MCF 10A (cell line): ENCODE measurements at regions not wholly inside any gene's neighbourhood (a gene's known extent, or its start where the extent isn't known, plus 50 kb on each side); places are given as distances from the start of the nearest gene placed in this dataset.

Experiments used
- BruUV-seq: library from RNA; stranded (reverse); fragments of 400-500 nt; replicated peaks from 2 replicates; lab custom pipeline; 2021; lab: Mats Ljungman, UMichigan
- CTCF ChIA-PET: fragments of 300-600 bp; sonication (Branson Sonifier 250); formaldehyde crosslinking; extraction: SDS; loops from one replicate; lab custom pipeline; 2021; ENCODE audit warnings: antibody characterized with exemption, inconsistent platforms; lab: Yijun Ruan, JAX
- POLR2A ChIA-PET: fragments of 300-600, 350-650 bp; sonication (Branson Sonifier 250); formaldehyde crosslinking; extraction: SDS; loops from one replicate; lab custom pipeline; 2020; ENCODE audit warnings: antibody characterized with exemption, inconsistent platforms; lab: Yijun Ruan, JAX
- DNase-seq: peaks from one replicate; pipeline ENCODE4 v3.0.0-alpha.2; 2018; ENCODE audit not compliant: unreplicated experiment
- H3K27ac Mint-ChIP-seq: one replicate; pipeline ENCODE4 v1.8.0; 2022; ENCODE audit warnings: mild to moderate bottlenecking, low read depth, mixed read lengths; ENCODE audit not compliant: unreplicated experiment
- H3K27me3 Mint-ChIP-seq: one replicate; pipeline ENCODE4 v1.8.0; 2022; ENCODE audit warnings: mixed read lengths; ENCODE audit not compliant: insufficient read depth, unreplicated experiment
- H3K36me3 Mint-ChIP-seq: one replicate; pipeline ENCODE4 v1.8.0; 2022; ENCODE audit warnings: mild to moderate bottlenecking, moderate library complexity, mixed read lengths; ENCODE audit not compliant: insufficient read depth, unreplicated experiment
- H3K4me1 Mint-ChIP-seq: one replicate; pipeline ENCODE4 v1.8.0; 2022; ENCODE audit warnings: mixed read lengths; ENCODE audit not compliant: insufficient read depth, unreplicated experiment
- H3K4me3 Mint-ChIP-seq: one replicate; pipeline ENCODE4 v1.8.0; 2022; ENCODE audit warnings: mild to moderate bottlenecking, moderate library complexity, mixed read lengths; ENCODE audit not compliant: unreplicated experiment
- H3K9me3 Mint-ChIP-seq: one replicate; pipeline ENCODE4 v1.8.0; 2022; ENCODE audit warnings: mixed read lengths; ENCODE audit not compliant: unreplicated experiment
- CTCF ChIP-seq: fragments of 200-600 bp; IDR thresholded peaks from one replicate; pipeline ENCODE4 v1.8.0; 2022; ENCODE audit warnings: antibody characterized with exemption, mild to moderate bottlenecking; ENCODE audit not compliant: unreplicated experiment
- intact Hi-C: fragments of 100-400 bp; cut with micrococcal nuclease; formaldehyde crosslinking; loops from 2 replicates; pipeline ENCODE4 v1.14.1; 2022

DNA sequence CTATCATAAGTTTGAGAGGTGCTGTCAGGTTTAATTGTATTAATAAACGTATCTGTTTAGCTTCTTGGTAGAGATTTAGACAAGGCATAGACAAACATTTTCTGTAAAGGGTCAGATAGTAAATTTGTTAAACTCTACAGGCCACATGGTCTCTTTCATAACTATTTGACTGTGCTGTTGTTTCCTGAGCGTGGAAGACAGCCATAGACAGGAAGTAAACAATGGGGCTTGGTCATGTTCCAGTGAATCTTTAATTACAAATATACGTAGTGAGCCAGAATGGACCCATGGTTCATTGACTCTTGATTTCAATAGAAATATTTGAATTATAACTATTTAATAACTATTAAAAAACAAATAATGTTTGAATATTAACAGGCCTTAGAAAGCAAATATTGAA lies 451.1 kb downstream of the SH2D4B start:
- Mint-ChIP-seq H3K27me3 (peaks cover 94% of the 10 kb centered on the region), H3K4me1 (no peaks in the 10 kb centered on the region), H3K4me3 (no peak overlapping the region), H3K9me3 (peaks cover 8% of the 10 kb centered on the region), H3K36me3 (peaks cover 7% of the 10 kb centered on the region), H3K27ac (no peak overlapping the region)
- BruUV-seq = no TSS peak
- intact Hi-C loops = no loop called here
- ChIA-PET POLR2A (interaction anchor here (0.7 kb wide), 1 partner anchor 511 kb away, joined by 4 read pairs; no protein-coding TSS in a partner anchor), CTCF (no interaction called here)
- TF ChIP-seq CTCF = no peak
- no peak for DNase-seq

GRCh38 chr10:80996615-80997193 lies 459.0 kb downstream of the SH2D4B start:
- Mint-ChIP-seq H3K4me3 (no peak overlapping the region), H3K27ac (no peak overlapping the region), H3K36me3 (no peaks in the 10 kb centered on the region), H3K27me3 (peaks cover 67% of the 10 kb centered on the region), H3K9me3 (peaks cover 5% of the 10 kb centered on the region), H3K4me1 (no peaks in the 10 kb centered on the region)
- intact Hi-C loops = no loop called here
- ChIA-PET CTCF (interaction anchor here (0.6 to 1.1 kb wide), 2 partner anchors 446 to 614 kb away, joined by 3 read pairs; no protein-coding TSS in a partner anchor), POLR2A (no interaction called here)
- DNase-seq = no peak
- no TSS peak for BruUV-seq
- no peak for TF ChIP-seq CTCF

DNA sequence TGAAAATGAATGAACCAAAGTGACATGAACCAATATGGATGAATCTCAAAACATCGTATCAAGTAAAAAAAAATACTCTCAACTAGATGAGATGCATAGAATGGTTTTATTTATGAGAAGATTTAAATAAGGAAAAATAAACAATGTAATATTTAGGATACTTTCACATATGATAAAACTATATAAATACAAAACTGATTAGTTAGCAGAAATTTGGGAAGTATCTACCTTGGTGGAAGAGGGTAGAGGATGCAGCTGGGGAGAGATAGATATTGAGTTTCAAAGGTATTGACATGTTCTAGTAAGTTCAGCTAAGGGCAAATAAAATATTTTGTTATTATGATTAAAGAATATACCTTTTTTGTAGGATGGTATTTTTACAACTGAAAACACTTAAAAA lies 463.1 kb downstream of the SH2D4B start:
- H3K27ac Mint-ChIP-seq = no peak overlapping the region
- DNase-seq = no peak
- POLR2A ChIA-PET = no interaction called here
- no TSS peak for BruUV-seq
- CTCF ChIA-PET = interaction anchor here (0.9 to 1.4 kb wide), 2 partner anchors 13 to 77 kb away, joined by 3 to 5 read pairs; no protein-coding TSS in a partner anchor
- no peaks in the 10 kb centered on the region for H3K36me3 Mint-ChIP-seq
- H3K4me3 Mint-ChIP-seq = no peak overlapping the region
- intact Hi-C loops = no loop called here
- peaks cover 5% of the 10 kb centered on the region for H3K9me3 Mint-ChIP-seq
- H3K27me3 Mint-ChIP-seq = peaks cover 54% of the 10 kb centered on the region
- no peak for TF ChIP-seq CTCF
- H3K4me1 Mint-ChIP-seq = no peaks in the 10 kb centered on the region

GRCh38 chr10:81002382-81002781 lies 464.7 kb downstream of the SH2D4B start:
- no peak overlapping the region for H3K4me3 Mint-ChIP-seq
- H3K27me3 Mint-ChIP-seq = peaks cover 51% of the 10 kb centered on the region
- no peak for TF ChIP-seq CTCF
- H3K4me1 Mint-ChIP-seq = no peaks in the 10 kb centered on the region
- no peak overlapping the region for H3K27ac Mint-ChIP-seq
- H3K36me3 Mint-ChIP-seq = no peaks in the 10 kb centered on the region
- ChIA-PET POLR2A (no interaction called here), CTCF (interaction anchor here (0.7 to 1.1 kb wide), 2 partner anchors 12 to 17 kb away, joined by 4 to 8 read pairs; no protein-coding TSS in a partner anchor)
- no TSS peak for BruUV-seq
- no peaks in the 10 kb centered on the region for H3K9me3 Mint-ChIP-seq
- intact Hi-C loops = no loop called here
- DNase-seq = no peak
